ENCODE measurements at regions not wholly inside any gene's neighbourhood (a gene's known extent, or its start where the extent isn't known, plus 50 kb on each side); places are given as distances from the start of the nearest gene placed in this dataset.
"Not testable (repeated sequence)": the region's sequence is repeated elsewhere in the genome, so short reads cannot be mapped to it uniquely, and the experiment has no call there.

- no peak for DNase-seq (ENCODE audit: low spot score)
Observed at GRCh38 chr9:26163931-26164330, 485.7 kb upstream of the TUSC1 start.

GRCh38 chr9:26159575-26160392 lies 481.5 kb upstream of the TUSC1 start:
- no peak for DNase-seq (ENCODE audit: low spot score)

- DNase-seq (ENCODE audit: low spot score) = no peak
Observed at GRCh38 chr9:26158631-26159150, 480.4 kb upstream of the TUSC1 start.

- DNase-seq (ENCODE audit: low spot score) = no peak
Observed at GRCh38 chr9:26157411-26157810, 479.2 kb upstream of the TUSC1 start.

- DNase-seq (ENCODE audit: low spot score) = no peak
Observed at GRCh38 chr9:26152350-26152749, 474.1 kb upstream of the TUSC1 start.

- no peak for DNase-seq (ENCODE audit: low spot score)
Observed at GRCh38 chr9:26148128-26148527, 469.9 kb upstream of the TUSC1 start.

GRCh38 chr9:26145938-26146337 lies 467.7 kb upstream of the TUSC1 start:
- no peak for DNase-seq (ENCODE audit: low spot score)

GRCh38 chr9:26142631-26143030 lies 464.4 kb upstream of the TUSC1 start:
- DNase-seq (ENCODE audit: low spot score) = no peak

GRCh38 chr9:26142201-26142600 lies 464.0 kb upstream of the TUSC1 start:
- DNase-seq (ENCODE audit: low spot score) = no peak

- no peak for DNase-seq (ENCODE audit: low spot score)
Observed at GRCh38 chr9:26133537-26133936, 455.3 kb upstream of the TUSC1 start.

- DNase-seq (ENCODE audit: low spot score) = no peak
Observed at GRCh38 chr9:26132746-26133312, 454.6 kb upstream of the TUSC1 start.

GRCh38 chr9:26131886-26132285 lies 453.6 kb upstream of the TUSC1 start:
- DNase-seq (ENCODE audit: low spot score) = no peak

GRCh38 chr9:26129217-26129616 lies 451.0 kb upstream of the TUSC1 start:
- no peak for DNase-seq (ENCODE audit: low spot score)

GRCh38 chr9:26125693-26126092 lies 447.4 kb upstream of the TUSC1 start:
- DNase-seq (ENCODE audit: low spot score) = no peak

GRCh38 chr9:26116085-26116484 lies 437.8 kb upstream of the TUSC1 start:
- not testable (repeated sequence) for DNase-seq (ENCODE audit: low spot score)

GRCh38 chr9:26112724-26113123 lies 434.5 kb upstream of the TUSC1 start:
- no peak for DNase-seq (ENCODE audit: low spot score)

- DNase-seq (ENCODE audit: low spot score) = no peak
Observed at GRCh38 chr9:26086396-26086795, 408.2 kb upstream of the TUSC1 start.

- no peak for DNase-seq (ENCODE audit: low spot score)
Observed at GRCh38 chr9:26081847-26082246, 403.6 kb upstream of the TUSC1 start.

GRCh38 chr9:26078706-26079105 lies 400.5 kb upstream of the TUSC1 start:
- no peak for DNase-seq (ENCODE audit: low spot score)

GRCh38 chr9:26077860-26078259 lies 399.6 kb upstream of the TUSC1 start:
- no peak for DNase-seq (ENCODE audit: low spot score)

- DNase-seq (ENCODE audit: low spot score) = no peak
Observed at GRCh38 chr9:26067608-26068007, 389.4 kb upstream of the TUSC1 start.

GRCh38 chr9:26066237-26066636 lies 388.0 kb upstream of the TUSC1 start:
- no peak for DNase-seq (ENCODE audit: low spot score)

- DNase-seq (ENCODE audit: low spot score) = no peak
Observed at GRCh38 chr9:26061948-26062575, 383.8 kb upstream of the TUSC1 start.
